ENCODE measurements at regions not wholly inside any gene's neighbourhood (a gene's known extent, or its start where the extent isn't known, plus 50 kb on each side); places are given as distances from the start of the nearest gene placed in this dataset.

DNA sequence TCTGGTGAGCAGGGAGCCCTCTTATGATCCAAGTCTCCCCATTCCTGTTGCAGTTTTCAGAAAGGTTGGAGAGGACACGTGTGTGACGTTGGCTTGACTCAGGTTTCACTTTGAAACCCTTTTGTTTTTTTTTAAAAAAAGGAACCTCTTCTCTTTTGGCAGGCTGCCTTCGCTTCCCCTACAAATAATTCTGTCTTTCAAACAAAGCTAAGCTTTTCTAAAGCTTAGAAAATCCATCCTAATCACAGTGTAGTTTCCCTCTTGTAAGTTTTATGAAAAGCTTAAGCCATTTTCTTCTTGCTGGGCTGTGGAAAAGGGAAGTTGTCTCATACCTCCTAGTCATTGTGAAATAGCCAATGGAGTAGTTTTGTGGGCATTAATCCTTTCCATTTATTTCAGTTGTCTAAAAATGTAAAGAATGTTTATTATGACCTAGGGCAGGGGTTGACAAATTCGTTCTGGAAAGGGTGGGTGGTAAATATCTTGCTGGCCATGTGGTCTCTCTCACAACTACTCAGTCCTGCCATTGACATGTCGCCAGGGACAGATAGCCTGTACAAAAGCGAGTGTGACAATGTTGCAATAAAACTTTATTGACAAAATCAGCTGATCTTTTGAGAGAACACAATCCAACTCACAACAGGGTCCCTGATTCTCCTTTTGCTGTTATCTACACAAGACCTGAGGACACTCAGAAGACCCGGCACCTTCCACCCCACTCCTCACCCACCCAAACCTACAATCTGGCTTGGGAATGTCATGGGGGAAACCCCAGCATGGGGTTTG, 878.8 kb downstream of the RNF144A start:
- H2AFZ ChIP-seq (ENCODE audit: low read length): no peak overlapping the region
- no peak overlapping the region for H3K23ac ChIP-seq (ENCODE audit: insufficient read length, low read depth, low read length)
- no peaks in the 10 kb centered on the region for H3K9me3 ChIP-seq (ENCODE audit: control insufficient read depth, low read depth, low read length)
- WGBS (ENCODE audit: extremely low coverage, insufficient read length, low lambda C conversion rate): no CpG with 5 or more reads among the region's 7 CpGs
- H4K20me1 ChIP-seq (ENCODE audit: control insufficient read depth, insufficient read depth, insufficient read length): no peaks in the 10 kb centered on the region
- H3K56ac ChIP-seq (ENCODE audit: insufficient read length, low read depth, low read length): no peak overlapping the region
- H3K9me3 Mint-ChIP-seq: peaks cover 11 to 21% of the 10 kb centered on the region in 2 experiments
- no peak overlapping the region for H3K4me2 ChIP-seq (ENCODE audit: insufficient read depth, insufficient read length, low read length)
- peaks cover 10 to 17% (median 14%) of the 10 kb centered on the region in 3 experiments for H3K36me3 Mint-ChIP-seq (ENCODE audit: insufficient read depth in 1 of 3, low read depth in 3 of 3)
- H4K8ac ChIP-seq (replicated peaks; ENCODE audit: insufficient read length, low read depth, low read length): no peak overlapping the region
- TF ChIP-seq CTCF (conservative IDR thresholded peaks at IDR 0.05): no peak
- no peak overlapping the region for H3K14ac ChIP-seq (ENCODE audit: insufficient read depth, low read length)
- H2AK5ac ChIP-seq (ENCODE audit: insufficient read length, low read length): no peak overlapping the region
- no peak overlapping the region for H3K4ac ChIP-seq (ENCODE audit: low read depth, low read length)
- H3K23me2 ChIP-seq (ENCODE audit: insufficient read length, low read depth, low read length, poor library complexity, severe bottlenecking): no peaks in the 10 kb centered on the region
- no peaks in the 10 kb centered on the region for H3K4me1 ChIP-seq (ENCODE audit: insufficient read depth, low read length)
- H3K18ac ChIP-seq (ENCODE audit: insufficient read length, low read depth, low read length): no peak overlapping the region
- no peak overlapping the region for H2BK15ac ChIP-seq (ENCODE audit: low read depth, low read length)
- no peak overlapping the region for H3K4me3 Mint-ChIP-seq
- H3K27me3 Mint-ChIP-seq (ENCODE audit: low read depth): peaks cover 2% of the 10 kb centered on the region
- H2BK12ac ChIP-seq (ENCODE audit: insufficient read length, low read depth, low read length): no peak overlapping the region
- DNase-seq: no peak
- no peak overlapping the region for H2BK120ac ChIP-seq (ENCODE audit: low read depth, low read length, poor library complexity, severe bottlenecking)
- no peaks in the 10 kb centered on the region for H3K27me3 ChIP-seq (ENCODE audit: insufficient read depth, low read length)
- no peak overlapping the region for H2BK20ac ChIP-seq (ENCODE audit: low read depth, low read length, poor library complexity, severe bottlenecking)
- H3K27ac ChIP-seq (ENCODE audit: insufficient read length, low read depth, low read length): no peak overlapping the region
- H3K79me2 ChIP-seq (ENCODE audit: insufficient read depth, low read length): no peaks in the 10 kb centered on the region
- no peak overlapping the region for H3K27ac Mint-ChIP-seq
- no peak overlapping the region for H3T11ph ChIP-seq (ENCODE audit: low read length)
- H2BK5ac ChIP-seq (ENCODE audit: insufficient read length, low read length): no peak overlapping the region
- H4K91ac ChIP-seq (ENCODE audit: insufficient read length, low read depth, low read length): no peak overlapping the region
- H3K4me1 Mint-ChIP-seq: no peaks in the 10 kb centered on the region
- H3K79me1 ChIP-seq (ENCODE audit: insufficient read depth, low read depth, low read length, poor library complexity, severe bottlenecking): no peaks in the 10 kb centered on the region
- no peak overlapping the region for H4K5ac ChIP-seq (ENCODE audit: insufficient read length, low read depth, low read length)
- H3K9ac ChIP-seq (ENCODE audit: extremely low read depth, insufficient read length, low read length): no peak overlapping the region

Measured in H9 (cell line).